ENCODE measurements at regions not wholly inside any gene's neighbourhood (a gene's known extent, or its start where the extent isn't known, plus 50 kb on each side); places are given as distances from the start of the nearest gene placed in this dataset.
A peak's percentile ranks its signal among the peaks of the same experiment; 100 is the strongest.

GRCh38 chr3:22157848-22158247 is 406.8 kb upstream of the ZNF385D start:
- no peak overlapping the region for H2BK5ac ChIP-seq (ENCODE audit: low read depth, low read length, poor library complexity)
- H4K12ac ChIP-seq (ENCODE audit: low read depth, low read length) = no peak overlapping the region
- H2BK12ac ChIP-seq (ENCODE audit: low read length) = no peak overlapping the region
- no peak overlapping the region for H3K23ac ChIP-seq (ENCODE audit: low read length)
- no peak overlapping the region for H3K9ac ChIP-seq (ENCODE audit: low read length)
- peaks cover 0 to 6% of the 10 kb centered on the region in 2 experiments for H3K4me1 ChIP-seq (ENCODE audit: control insufficient read depth in 1 of 2, insufficient read depth in 2 of 2, low read length in 2 of 2)
- H3K27ac ChIP-seq (ENCODE audit: low read depth, low read length) = no peak overlapping the region
- no peak overlapping the region for H2AFZ ChIP-seq (ENCODE audit: insufficient read depth, low read length, poor library complexity)
- DNase-seq = no peak
- H3K4ac ChIP-seq (ENCODE audit: low read depth, low read length) = no peak overlapping the region
- H3K79me1 ChIP-seq (ENCODE audit: low read length) = peaks cover 4% of the 10 kb centered on the region
- H3K27me3 ChIP-seq (ENCODE audit: insufficient read depth, low read length) = no peaks in the 10 kb centered on the region
- no peaks in the 10 kb centered on the region for H3K36me3 ChIP-seq (ENCODE audit: control insufficient read depth in 1 of 2, insufficient read depth in 2 of 2, low read length in 2 of 2)
- no peak overlapping the region for H3K14ac ChIP-seq (ENCODE audit: low read length)
- no peak overlapping the region for H2BK120ac ChIP-seq (ENCODE audit: insufficient read depth, low read length, poor library complexity)
- no peaks in the 10 kb centered on the region for H3K79me2 ChIP-seq (ENCODE audit: control insufficient read depth, insufficient read depth, low read length, poor library complexity)
- no peak overlapping the region for H3K4me3 ChIP-seq (ENCODE audit: low read depth, low read length)
- H3K9me3 ChIP-seq (ENCODE audit: insufficient read depth, low read depth, low read length) = no peaks in the 10 kb centered on the region
- H4K91ac ChIP-seq (ENCODE audit: low read depth, low read length) = no peak overlapping the region
- H3K18ac ChIP-seq (ENCODE audit: low read length) = no peak overlapping the region
- H2AK5ac ChIP-seq (ENCODE audit: low read length) = no peak overlapping the region
- no peak overlapping the region for H3K4me2 ChIP-seq (ENCODE audit: low read length)
- H4K8ac ChIP-seq (ENCODE audit: low read depth, low read length) = no peak overlapping the region
- WGBS (ENCODE audit: extremely low coverage, insufficient coverage, insufficient read length) = no CpG with 5 or more reads among the region's 4 CpGs

GRCh38 chr3:22159004-22159695 is 408.1 kb upstream of the ZNF385D start:
- Histone ChIP-seq H2AK5ac (ENCODE audit: low read length) (no peak overlapping the region), H2BK5ac (ENCODE audit: low read depth, low read length, poor library complexity) (no peak overlapping the region), H4K91ac (ENCODE audit: low read depth, low read length) (no peak overlapping the region), H3K4me2 (ENCODE audit: low read length) (no peak overlapping the region), H3K23ac (ENCODE audit: low read length) (no peak overlapping the region), H3K79me1 (ENCODE audit: low read length) (peaks cover 4% of the 10 kb centered on the region), H3K18ac (ENCODE audit: low read length) (no peak overlapping the region), H3K14ac (ENCODE audit: low read length) (no peak overlapping the region), H4K12ac (ENCODE audit: low read depth, low read length) (no peak overlapping the region), H2BK12ac (ENCODE audit: low read length) (no peak overlapping the region), H3K79me2 (ENCODE audit: control insufficient read depth, insufficient read depth, low read length, poor library complexity) (no peaks in the 10 kb centered on the region), H3K27ac (ENCODE audit: low read depth, low read length) (peak overlapping the region; percentile 58), H3K4me3 (ENCODE audit: low read depth, low read length) (no peak overlapping the region), H2BK120ac (ENCODE audit: insufficient read depth, low read length, poor library complexity) (no peak overlapping the region), H3K4ac (ENCODE audit: low read depth, low read length) (no peak overlapping the region), H2AFZ (ENCODE audit: insufficient read depth, low read length, poor library complexity) (no peak overlapping the region), H4K8ac (ENCODE audit: low read depth, low read length) (no peak overlapping the region), H3K9me3 (ENCODE audit: insufficient read depth, low read depth, low read length) (no peaks in the 10 kb centered on the region), H3K9ac (ENCODE audit: low read length) (no peak overlapping the region), H3K27me3 (ENCODE audit: insufficient read depth, low read length) (no peaks in the 10 kb centered on the region), H3K36me3 (ENCODE audit: control insufficient read depth in 1 of 2, insufficient read depth in 2 of 2, low read length in 2 of 2) (no peaks in the 10 kb centered on the region), H3K4me1 (ENCODE audit: control insufficient read depth in 1 of 2, insufficient read depth in 2 of 2, low read length in 2 of 2) (peaks cover 0 to 6% of the 10 kb centered on the region in 2 experiments)
- 100% methylated on average over 1 of the region's 5 CpGs for WGBS (ENCODE audit: extremely low coverage, insufficient coverage, insufficient read length)
- DNase-seq = no peak

- H4K8ac ChIP-seq (ENCODE audit: low read depth, low read length) = no peak overlapping the region
- H2AK5ac ChIP-seq (ENCODE audit: low read length) = no peak overlapping the region
- H3K27ac ChIP-seq (ENCODE audit: low read depth, low read length) = no peak overlapping the region
- H3K27me3 ChIP-seq (ENCODE audit: insufficient read depth, low read length) = no peaks in the 10 kb centered on the region
- H3K9me3 ChIP-seq (ENCODE audit: insufficient read depth, low read depth, low read length) = no peaks in the 10 kb centered on the region
- H3K4me3 ChIP-seq (ENCODE audit: low read depth, low read length) = no peak overlapping the region
- H3K4ac ChIP-seq (ENCODE audit: low read depth, low read length) = no peak overlapping the region
- no peak overlapping the region for H2BK12ac ChIP-seq (ENCODE audit: low read length)
- no peaks in the 10 kb centered on the region for H3K36me3 ChIP-seq (ENCODE audit: control insufficient read depth in 1 of 2, insufficient read depth in 2 of 2, low read length in 2 of 2)
- peaks cover 0 to 4% of the 10 kb centered on the region in 2 experiments for H3K4me1 ChIP-seq (ENCODE audit: control insufficient read depth in 1 of 2, insufficient read depth in 2 of 2, low read length in 2 of 2)
- no peak overlapping the region for H3K4me2 ChIP-seq (ENCODE audit: low read length)
- no peak overlapping the region for H2AFZ ChIP-seq (ENCODE audit: insufficient read depth, low read length, poor library complexity)
- no peak overlapping the region for H4K12ac ChIP-seq (ENCODE audit: low read depth, low read length)
- H3K9ac ChIP-seq (ENCODE audit: low read length) = no peak overlapping the region
- no peak overlapping the region for H4K91ac ChIP-seq (ENCODE audit: low read depth, low read length)
- DNase-seq = no peak
- no peaks in the 10 kb centered on the region for H3K79me2 ChIP-seq (ENCODE audit: control insufficient read depth, insufficient read depth, low read length, poor library complexity)
- H3K18ac ChIP-seq (ENCODE audit: low read length) = no peak overlapping the region
- H3K14ac ChIP-seq (ENCODE audit: low read length) = no peak overlapping the region
- H2BK120ac ChIP-seq (ENCODE audit: insufficient read depth, low read length, poor library complexity) = no peak overlapping the region
- no peak overlapping the region for H2BK5ac ChIP-seq (ENCODE audit: low read depth, low read length, poor library complexity)
- H3K79me1 ChIP-seq (ENCODE audit: low read length) = peaks cover 2% of the 10 kb centered on the region
- no peak overlapping the region for H3K23ac ChIP-seq (ENCODE audit: low read length)
Observed at GRCh38 chr3:22161315-22161714, 410.3 kb upstream of the ZNF385D start.

- WGBS (ENCODE audit: extremely low coverage, insufficient coverage, insufficient read length) = no CpG with 5 or more reads among the region's 1 CpG
- no peaks in the 10 kb centered on the region for H3K36me3 ChIP-seq (ENCODE audit: control insufficient read depth in 1 of 2, insufficient read depth in 2 of 2, low read length in 2 of 2)
- no peak overlapping the region for H2BK12ac ChIP-seq (ENCODE audit: low read length)
- H3K4ac ChIP-seq (ENCODE audit: low read depth, low read length) = no peak overlapping the region
- no peak overlapping the region for H3K14ac ChIP-seq (ENCODE audit: low read length)
- H3K79me2 ChIP-seq (ENCODE audit: control insufficient read depth, insufficient read depth, low read length, poor library complexity) = no peaks in the 10 kb centered on the region
- H2BK120ac ChIP-seq (ENCODE audit: insufficient read depth, low read length, poor library complexity) = no peak overlapping the region
- no peak overlapping the region for H4K91ac ChIP-seq (ENCODE audit: low read depth, low read length)
- no peak overlapping the region for H2AK5ac ChIP-seq (ENCODE audit: low read length)
- H3K4me2 ChIP-seq (ENCODE audit: low read length) = no peak overlapping the region
- no peak overlapping the region for H3K18ac ChIP-seq (ENCODE audit: low read length)
- no peaks in the 10 kb centered on the region for H3K9me3 ChIP-seq (ENCODE audit: insufficient read depth, low read depth, low read length)
- H3K23ac ChIP-seq (ENCODE audit: low read length) = no peak overlapping the region
- H3K4me1 ChIP-seq (ENCODE audit: control insufficient read depth in 1 of 2, insufficient read depth in 2 of 2, low read length in 2 of 2) = no peaks in the 10 kb centered on the region
- H3K9ac ChIP-seq (ENCODE audit: low read length) = no peak overlapping the region
- H3K27me3 ChIP-seq (ENCODE audit: insufficient read depth, low read length) = no peaks in the 10 kb centered on the region
- no peak overlapping the region for H2AFZ ChIP-seq (ENCODE audit: insufficient read depth, low read length, poor library complexity)
- no peak overlapping the region for H3K4me3 ChIP-seq (ENCODE audit: low read depth, low read length)
- no peak overlapping the region for H4K12ac ChIP-seq (ENCODE audit: low read depth, low read length)
- no peak overlapping the region for H2BK5ac ChIP-seq (ENCODE audit: low read depth, low read length, poor library complexity)
- H3K79me1 ChIP-seq (ENCODE audit: low read length) = no peaks in the 10 kb centered on the region
- DNase-seq = no peak
- no peak overlapping the region for H3K27ac ChIP-seq (ENCODE audit: low read depth, low read length)
- no peak overlapping the region for H4K8ac ChIP-seq (ENCODE audit: low read depth, low read length)
Observed at GRCh38 chr3:22170370-22170769, 419.4 kb upstream of the ZNF385D start.
